ENCODE measurements at regions not wholly inside any gene's neighbourhood (a gene's known extent, or its start where the extent isn't known, plus 50 kb on each side); places are given as distances from the start of the nearest gene placed in this dataset.

DNA sequence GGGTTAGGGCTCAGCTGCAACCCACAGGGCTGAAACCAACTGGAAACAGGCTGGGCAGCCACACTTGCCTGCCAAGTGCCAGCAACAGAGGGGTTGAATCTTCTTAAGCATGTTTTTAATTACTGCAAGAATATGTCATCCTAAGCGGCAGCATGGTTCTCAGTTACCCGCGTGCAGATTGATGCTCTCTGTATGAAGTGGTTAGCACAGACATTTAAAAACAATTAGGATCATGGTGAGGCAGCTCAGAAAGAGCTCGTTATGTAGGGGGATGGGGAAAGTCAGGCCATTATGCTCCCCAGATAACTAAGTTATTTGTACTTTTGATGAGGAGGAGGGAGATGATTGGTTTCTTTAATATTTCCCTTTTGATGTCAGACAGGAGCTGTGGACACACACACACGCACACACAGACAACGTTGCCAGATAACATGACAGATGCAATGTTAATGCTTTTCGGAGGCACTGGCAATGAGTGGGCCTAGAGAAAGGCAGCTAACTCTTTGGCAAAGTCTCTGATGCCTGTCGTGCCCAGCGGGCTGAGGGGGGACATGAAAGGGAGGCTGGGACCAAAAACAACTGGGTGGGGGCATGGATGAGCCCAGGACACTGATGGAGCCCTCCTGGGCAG, 389.7 kb downstream of the NXPE2 start:
- H3K27me3 Mint-ChIP-seq = no peaks in the 10 kb centered on the region
- H3K4me3 Mint-ChIP-seq = no peak overlapping the region
- no peak for ATAC-seq

DNA sequence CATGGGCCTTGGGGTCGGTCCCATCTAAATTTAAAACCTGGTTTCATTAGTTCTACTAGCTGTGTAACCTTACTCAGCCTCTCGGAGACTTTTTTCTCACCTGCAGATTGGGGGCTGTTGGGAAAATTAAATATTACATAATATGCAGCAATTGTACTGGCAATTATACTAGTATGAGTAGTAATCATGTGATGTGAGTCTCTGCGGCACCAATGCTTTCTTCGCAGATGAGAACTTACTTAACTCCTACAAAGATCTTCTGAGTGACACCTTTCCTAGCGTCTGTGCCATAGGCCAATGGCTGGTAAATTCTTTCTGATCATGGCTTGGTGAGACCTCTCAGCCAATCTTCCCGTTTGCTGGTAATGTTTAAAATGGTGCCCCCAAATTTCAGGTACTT, 391.3 kb downstream of the NXPE2 start:
- H3K27me3 Mint-ChIP-seq = no peaks in the 10 kb centered on the region
- no peaks in the 10 kb centered on the region for H3K9me3 Mint-ChIP-seq
- no peak for DNase-seq
- no peaks in the 10 kb centered on the region for H3K36me3 Mint-ChIP-seq (ENCODE audit: low read depth)
- no peak overlapping the region for H3K4me3 Mint-ChIP-seq
- H3K4me1 Mint-ChIP-seq = no peaks in the 10 kb centered on the region
- H3K27ac Mint-ChIP-seq = no peak overlapping the region
- ATAC-seq = no peak

More for the DNA sequence above, 389.7 kb downstream of the NXPE2 start:
- H3K9me3 Mint-ChIP-seq = no peaks in the 10 kb centered on the region
- no peak overlapping the region for H3K27ac Mint-ChIP-seq
- DNase-seq = no peak
- no peaks in the 10 kb centered on the region for H3K36me3 Mint-ChIP-seq (ENCODE audit: low read depth)
- H3K4me1 Mint-ChIP-seq = no peaks in the 10 kb centered on the region

DNA sequence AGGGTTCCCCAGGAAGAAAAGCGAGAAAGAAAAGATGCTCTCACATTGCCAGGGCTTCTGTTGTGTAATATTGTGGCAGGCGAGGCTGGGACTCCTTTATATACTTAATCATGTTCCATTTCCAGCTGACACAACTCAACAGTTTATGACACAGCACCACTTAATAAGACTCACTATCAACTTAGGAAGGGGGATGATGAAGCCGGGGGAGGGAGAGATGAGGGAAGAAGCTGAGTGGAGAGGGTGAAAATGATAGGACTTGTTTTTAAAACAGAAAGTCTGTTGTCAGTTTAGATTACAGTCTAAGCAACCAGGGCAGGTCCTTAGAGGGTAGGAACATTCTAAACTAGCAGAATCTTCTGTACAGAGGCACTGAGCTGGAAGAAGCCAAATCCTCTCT, 397.0 kb downstream of the NXPE2 start:
- Mint-ChIP-seq H3K27me3 (no peaks in the 10 kb centered on the region), H3K4me1 (no peaks in the 10 kb centered on the region), H3K4me3 (no peak overlapping the region), H3K9me3 (no peaks in the 10 kb centered on the region), H3K36me3 (ENCODE audit: low read depth) (no peaks in the 10 kb centered on the region), H3K27ac (no peak overlapping the region)
- ATAC-seq = no peak
- no peak for DNase-seq

- Mint-ChIP-seq H3K4me1 (no peaks in the 10 kb centered on the region), H3K9me3 (no peaks in the 10 kb centered on the region), H3K4me3 (no peak overlapping the region), H3K27me3 (no peaks in the 10 kb centered on the region), H3K36me3 (ENCODE audit: low read depth) (no peaks in the 10 kb centered on the region), H3K27ac (no peak overlapping the region)
- no peak for DNase-seq
- no peak for ATAC-seq
Measured at GRCh38 chr11:115077740-115078139, 399.4 kb downstream of the NXPE2 start.

DNA sequence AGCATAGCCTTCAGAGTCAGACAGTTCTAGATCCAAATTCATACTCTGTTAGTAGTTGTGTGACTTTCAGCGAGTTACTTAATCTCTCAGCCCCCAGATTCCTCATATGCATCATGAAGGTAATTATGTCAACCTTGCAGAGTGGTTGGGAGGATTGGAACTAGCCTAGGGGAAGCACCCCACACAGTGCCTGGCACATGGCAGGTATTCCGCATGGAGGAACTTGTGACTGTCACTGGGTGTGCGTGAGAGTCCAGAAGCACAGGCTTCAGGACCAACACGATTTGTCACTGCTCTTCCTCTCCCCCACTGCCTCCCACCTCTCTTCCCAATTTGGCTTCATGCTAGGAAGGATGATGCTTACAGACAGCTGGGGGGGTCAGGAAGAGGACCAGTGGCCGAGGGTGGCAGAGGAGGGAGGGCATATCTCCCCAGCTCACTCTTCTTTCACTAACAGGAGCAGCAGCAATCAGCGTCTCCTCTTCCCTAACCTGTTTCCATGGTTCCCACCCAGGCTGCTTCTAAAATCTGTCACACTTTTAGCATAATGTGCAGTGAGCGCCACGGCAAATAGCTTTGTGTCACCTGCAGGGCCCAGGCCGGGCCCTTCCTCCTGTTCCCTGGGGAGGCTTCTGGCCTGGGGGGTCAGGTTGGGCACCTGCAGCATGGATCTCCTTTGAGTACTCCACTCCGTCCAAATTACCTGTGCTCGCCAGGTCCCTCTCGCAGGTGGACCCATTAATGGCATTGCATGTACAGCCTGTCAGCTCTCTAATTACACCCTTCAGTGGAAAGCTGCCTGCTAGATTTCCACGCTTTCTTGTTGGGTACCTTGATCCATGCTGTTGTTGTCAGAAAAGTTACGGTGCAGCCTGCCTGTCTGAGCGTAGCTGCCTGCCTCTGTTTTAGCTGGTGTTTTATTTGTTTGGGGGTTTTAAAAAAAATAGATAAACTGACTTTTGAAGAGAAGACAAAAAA, 400.4 kb downstream of the NXPE2 start:
- no peaks in the 10 kb centered on the region for H3K27me3 Mint-ChIP-seq
- no peak for DNase-seq
- ATAC-seq = no peak
- H3K36me3 Mint-ChIP-seq (ENCODE audit: low read depth) = no peaks in the 10 kb centered on the region
- no peak overlapping the region for H3K27ac Mint-ChIP-seq
- no peaks in the 10 kb centered on the region for H3K4me1 Mint-ChIP-seq
- no peaks in the 10 kb centered on the region for H3K9me3 Mint-ChIP-seq
- no peak overlapping the region for H3K4me3 Mint-ChIP-seq

GRCh38 chr11:115080923-115081680, 402.8 kb downstream of the NXPE2 start:
- no peak for ATAC-seq
- Mint-ChIP-seq H3K9me3 (no peaks in the 10 kb centered on the region), H3K27ac (no peak overlapping the region), H3K4me3 (no peak overlapping the region), H3K36me3 (ENCODE audit: low read depth) (no peaks in the 10 kb centered on the region), H3K27me3 (no peaks in the 10 kb centered on the region), H3K4me1 (no peaks in the 10 kb centered on the region)
- DNase-seq = no peak

- no peaks in the 10 kb centered on the region for H3K27me3 Mint-ChIP-seq
- no peak overlapping the region for H3K4me3 Mint-ChIP-seq
- H3K9me3 Mint-ChIP-seq = no peaks in the 10 kb centered on the region
- no peaks in the 10 kb centered on the region for H3K36me3 Mint-ChIP-seq (ENCODE audit: low read depth)
- H3K4me1 Mint-ChIP-seq = no peaks in the 10 kb centered on the region
- DNase-seq (no peak), ATAC-seq (no peak)
- no peak overlapping the region for H3K27ac Mint-ChIP-seq
Measured at GRCh38 chr11:115081972-115082371, 403.6 kb downstream of the NXPE2 start.

DNA sequence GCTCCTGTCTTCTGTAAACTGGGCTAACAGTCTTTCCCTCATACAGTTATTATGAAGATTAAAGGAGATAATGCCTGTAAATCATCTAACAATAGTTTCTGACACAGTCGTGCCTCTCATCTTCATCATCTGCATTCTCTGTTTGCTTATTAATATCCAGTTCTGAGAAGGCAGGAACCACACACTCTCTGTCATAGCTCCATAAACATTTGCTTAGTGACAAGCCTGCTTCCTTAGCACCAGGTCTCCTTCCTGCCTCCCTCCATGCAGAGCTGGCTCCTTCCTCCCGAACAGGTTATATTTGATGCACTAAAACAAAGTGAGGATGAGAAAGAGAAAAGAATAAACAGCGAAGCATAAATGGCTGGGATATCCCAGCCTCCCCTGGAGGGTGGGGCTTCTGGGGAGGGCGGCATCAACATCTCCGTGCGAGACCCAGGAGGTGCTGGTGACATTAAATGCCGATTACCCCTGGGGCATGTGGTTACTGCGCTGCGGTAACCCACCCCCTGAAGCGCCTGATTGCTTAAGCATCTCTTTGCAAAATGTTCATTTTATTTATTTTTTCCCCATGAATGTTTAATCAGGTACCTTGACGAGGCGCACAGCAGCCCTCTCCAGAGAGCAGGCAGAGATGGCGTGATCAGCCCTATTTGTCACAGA, 404.9 kb downstream of the NXPE2 start:
- Mint-ChIP-seq H3K9me3 (no peaks in the 10 kb centered on the region), H3K27me3 (no peaks in the 10 kb centered on the region), H3K36me3 (ENCODE audit: low read depth) (no peaks in the 10 kb centered on the region), H3K27ac (no peak overlapping the region), H3K4me3 (no peak overlapping the region), H3K4me1 (no peaks in the 10 kb centered on the region)
- DNase-seq = no peak
- no peak for ATAC-seq

DNA sequence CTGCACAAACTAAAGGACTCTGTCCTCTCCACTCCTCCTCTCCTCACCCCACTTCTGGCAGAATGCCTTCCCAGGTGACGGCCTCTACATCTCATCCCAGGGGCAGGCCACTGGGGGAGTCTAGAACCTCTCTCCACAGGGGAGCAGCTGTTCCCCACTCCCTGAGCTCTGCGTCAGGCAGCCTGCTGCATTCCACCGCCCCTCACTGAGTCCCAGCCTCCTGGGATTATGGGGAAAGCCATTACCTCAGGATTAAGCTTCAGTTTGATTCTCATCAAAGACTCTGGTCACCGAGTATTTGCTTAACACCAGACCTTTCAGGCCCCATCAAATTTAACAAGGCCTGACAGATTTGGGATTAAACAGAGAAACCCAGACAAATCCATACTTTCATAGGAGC, 405.9 kb downstream of the NXPE2 start:
- Mint-ChIP-seq H3K4me1 (no peaks in the 10 kb centered on the region), H3K9me3 (peaks cover 3% of the 10 kb centered on the region), H3K27me3 (peaks cover 1% of the 10 kb centered on the region), H3K36me3 (ENCODE audit: low read depth) (no peaks in the 10 kb centered on the region), H3K4me3 (no peak overlapping the region), H3K27ac (no peak overlapping the region)
- ATAC-seq (no peak), DNase-seq (no peak)

- ATAC-seq (no peak), DNase-seq (no peak)
- H3K9me3 Mint-ChIP-seq = peaks cover 3% of the 10 kb centered on the region
- H3K27ac Mint-ChIP-seq = no peak overlapping the region
- no peaks in the 10 kb centered on the region for H3K36me3 Mint-ChIP-seq (ENCODE audit: low read depth)
- H3K4me1 Mint-ChIP-seq = no peaks in the 10 kb centered on the region
- H3K4me3 Mint-ChIP-seq = no peak overlapping the region
- peaks cover 1% of the 10 kb centered on the region for H3K27me3 Mint-ChIP-seq
Measured at GRCh38 chr11:115085461-115086210, 407.3 kb downstream of the NXPE2 start.

GRCh38 chr11:115087791-115088190, 409.5 kb downstream of the NXPE2 start:
- H3K4me3 Mint-ChIP-seq = no peak overlapping the region
- no peak overlapping the region for H3K27ac Mint-ChIP-seq
- peaks cover 3% of the 10 kb centered on the region for H3K9me3 Mint-ChIP-seq
- DNase-seq (no peak), ATAC-seq (no peak)
- H3K36me3 Mint-ChIP-seq (ENCODE audit: low read depth) = no peaks in the 10 kb centered on the region
- H3K4me1 Mint-ChIP-seq = no peaks in the 10 kb centered on the region
- peaks cover 1% of the 10 kb centered on the region for H3K27me3 Mint-ChIP-seq

DNA sequence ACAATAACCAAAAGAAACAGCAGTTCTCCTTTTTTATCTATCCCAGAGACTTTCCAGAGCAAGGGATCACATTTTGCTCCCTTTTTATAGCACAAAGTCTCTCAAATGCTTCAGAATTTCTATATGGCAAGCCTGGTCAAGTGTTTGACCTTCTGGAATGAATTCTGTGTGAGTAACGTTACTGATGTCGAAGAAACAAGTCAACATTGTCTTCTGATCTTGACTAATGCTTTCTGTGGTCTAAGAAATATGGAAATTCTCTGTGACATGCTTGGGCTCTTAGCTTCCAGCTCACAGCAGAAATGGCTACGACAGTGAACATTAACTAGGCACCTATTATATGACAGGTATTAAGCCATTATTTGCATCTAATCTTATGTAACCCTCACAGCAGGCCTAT, 411.7 kb downstream of the CADM1 start:
- peaks cover 1% of the 10 kb centered on the region for H3K27me3 Mint-ChIP-seq
- no peak overlapping the region for H3K4me3 Mint-ChIP-seq
- ATAC-seq (no peak), DNase-seq (no peak)
- peaks cover 3% of the 10 kb centered on the region for H3K9me3 Mint-ChIP-seq
- no peaks in the 10 kb centered on the region for H3K36me3 Mint-ChIP-seq (ENCODE audit: low read depth)
- no peaks in the 10 kb centered on the region for H3K4me1 Mint-ChIP-seq
- no peak overlapping the region for H3K27ac Mint-ChIP-seq

DNA sequence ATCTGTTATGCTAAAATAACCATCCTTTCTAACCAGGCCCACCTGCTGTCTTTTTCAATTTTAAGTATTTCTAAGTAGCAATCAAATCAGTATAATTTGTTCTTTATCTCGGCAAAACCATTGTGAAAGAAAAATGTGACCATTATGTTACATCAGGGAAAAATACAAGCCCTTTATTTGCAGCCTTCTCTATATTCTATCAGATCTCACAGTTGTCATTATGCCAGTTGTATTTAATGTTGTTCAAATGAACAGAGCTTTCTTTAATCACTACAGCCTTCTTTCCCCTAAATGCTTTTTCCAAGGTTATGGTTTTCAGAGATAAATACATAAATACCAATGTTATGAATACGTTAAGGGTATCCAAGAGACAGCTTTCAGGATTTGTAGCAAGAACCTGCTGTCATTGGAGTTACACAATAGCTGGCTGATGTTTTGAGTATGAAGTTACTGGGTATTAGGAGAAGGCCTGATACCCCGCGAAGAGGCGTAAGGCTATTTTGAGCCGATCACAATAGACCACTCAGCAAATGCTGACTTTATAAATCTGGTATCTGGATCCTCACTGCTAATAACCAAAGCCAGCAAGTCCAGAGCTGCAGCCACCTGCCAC, 406.3 kb downstream of the CADM1 start:
- no peak for DNase-seq
- no peak for ATAC-seq
- H3K36me3 Mint-ChIP-seq (ENCODE audit: low read depth) = no peaks in the 10 kb centered on the region
- H3K4me3 Mint-ChIP-seq = no peak overlapping the region
- H3K27me3 Mint-ChIP-seq = no peaks in the 10 kb centered on the region
- no peaks in the 10 kb centered on the region for H3K9me3 Mint-ChIP-seq
- H3K4me1 Mint-ChIP-seq = no peaks in the 10 kb centered on the region
- no peak overlapping the region for H3K27ac Mint-ChIP-seq

Data from activated naive CD8-positive, alpha-beta T cell treated with anti-CD3 and anti-CD28 coated beads, Interleukin-2, amount 50 U/mL, for 24 hours (primary cell).